SJCRH30 (cell line): ENCODE measurements at regions not wholly inside any gene's neighbourhood (a gene's known extent, or its start where the extent isn't known, plus 50 kb on each side); places are given as distances from the start of the nearest gene placed in this dataset.

Experiments
- DNase-seq, 2 experiments: peaks; one replicate each; pipeline ENCODE4 v3.0.0-alpha.2; 2015 to 2020
- H3K27ac ChIP-seq: fragments of 250-450 bp; sonication (Bioruptor Pico); 2 replicates; pipeline ENCODE4 v1.5.1; 2020; ENCODE audit warnings: mild to moderate bottlenecking, moderate library complexity
- H3K27me3 ChIP-seq: fragments of 250-450 bp; sonication (Bioruptor Pico); 2 replicates; pipeline ENCODE4 v1.5.1; 2020; ENCODE audit warnings: mild to moderate bottlenecking, moderate library complexity
- H3K36me3 ChIP-seq: fragments of 250-450 bp; sonication (Bioruptor Pico); 2 replicates; pipeline ENCODE4 v1.5.1; 2020; ENCODE audit warnings: mild to moderate bottlenecking, moderate library complexity
- H3K4me1 ChIP-seq: fragments of 250-450 bp; sonication (Bioruptor Pico); 2 replicates; pipeline ENCODE4 v1.5.1; 2020; ENCODE audit warnings: mild to moderate bottlenecking, moderate library complexity
- H3K4me3 ChIP-seq: fragments of 250-450 bp; sonication (Bioruptor Pico); 2 replicates; pipeline ENCODE4 v1.5.1; 2020; ENCODE audit warnings: mild to moderate bottlenecking, moderate library complexity
- H3K9me3 ChIP-seq: fragments of 250-450 bp; sonication (Bioruptor Pico); replicated peaks from 2 replicates; pipeline ENCODE4 v1.5.1; 2020; ENCODE audit warnings: mild to moderate bottlenecking, moderate library complexity

DNA sequence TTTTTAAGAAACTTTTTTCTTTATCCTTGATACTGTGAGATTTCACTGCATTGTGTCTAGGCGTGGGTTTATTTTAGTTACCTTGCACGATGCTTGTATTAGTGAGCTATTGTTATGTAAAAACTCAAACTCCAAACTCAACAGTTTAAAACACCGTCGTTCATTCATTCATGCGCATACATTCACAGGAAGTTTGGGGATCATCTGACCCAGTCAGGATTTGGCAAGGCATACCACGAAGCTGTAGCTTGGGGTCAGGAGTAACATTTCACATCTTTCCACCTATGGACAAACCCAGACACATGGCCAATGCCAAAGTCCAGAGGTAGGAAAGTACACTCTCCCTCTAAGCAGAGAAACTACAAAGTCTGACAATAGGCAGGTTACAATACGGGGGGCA, 324.6 kb upstream of the CHRM3 start:
- no peak for DNase-seq
- no peak overlapping the region for H3K27ac ChIP-seq
- H3K9me3 ChIP-seq = no peaks in the 10 kb centered on the region
- H3K36me3 ChIP-seq = no peaks in the 10 kb centered on the region
- no peak overlapping the region for H3K4me3 ChIP-seq
- no peaks in the 10 kb centered on the region for H3K4me1 ChIP-seq
- no peaks in the 10 kb centered on the region for H3K27me3 ChIP-seq

GRCh38 chr1:239058190-239058589, 328.2 kb upstream of the CHRM3 start:
- Histone ChIP-seq H3K4me1 (no peaks in the 10 kb centered on the region), H3K36me3 (no peaks in the 10 kb centered on the region), H3K27ac (no peak overlapping the region), H3K4me3 (no peak overlapping the region), H3K9me3 (no peaks in the 10 kb centered on the region), H3K27me3 (no peaks in the 10 kb centered on the region)
- no peak for DNase-seq

DNA sequence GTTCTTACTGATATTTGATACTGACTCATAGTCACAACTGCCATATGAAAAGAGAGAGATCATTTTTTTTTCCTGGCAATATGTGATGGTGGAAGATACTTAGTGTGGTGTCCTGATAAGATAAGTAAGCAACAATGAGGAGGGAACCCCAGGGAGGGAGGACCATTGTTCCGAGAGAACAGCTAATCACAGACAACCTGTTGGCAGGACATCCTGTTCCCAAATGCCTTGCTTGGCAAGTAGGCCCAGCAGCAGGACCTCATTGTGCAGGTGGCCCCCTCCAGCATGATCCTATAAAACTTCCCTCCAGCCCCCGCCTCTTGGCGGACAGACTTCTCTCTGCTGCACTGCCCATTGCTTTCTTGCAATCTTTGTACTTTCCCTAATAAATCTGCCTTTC, 329.4 kb upstream of the CHRM3 start:
- Histone ChIP-seq H3K9me3 (no peaks in the 10 kb centered on the region), H3K4me3 (no peak overlapping the region), H3K4me1 (no peaks in the 10 kb centered on the region), H3K36me3 (no peaks in the 10 kb centered on the region), H3K27me3 (no peaks in the 10 kb centered on the region), H3K27ac (no peak overlapping the region)
- DNase-seq = no peak

DNA sequence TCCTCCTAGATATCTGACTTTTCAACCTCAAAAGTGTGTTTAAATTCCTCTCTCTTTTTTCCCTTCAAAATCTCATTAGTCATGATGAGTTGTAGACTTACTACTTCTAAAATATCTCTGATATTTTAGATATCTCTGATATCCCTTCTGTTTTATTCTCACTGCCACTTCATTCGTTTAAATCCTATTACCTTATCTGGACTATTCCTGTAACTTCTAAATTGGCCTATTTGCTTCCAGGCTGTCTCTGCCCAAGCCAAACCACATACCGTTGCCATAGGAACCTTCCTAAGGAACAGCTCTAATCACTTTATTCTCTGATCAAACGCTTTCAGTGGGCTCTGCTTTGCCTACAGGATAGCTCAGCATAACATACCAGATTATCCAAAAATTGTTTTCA, 333.1 kb upstream of the CHRM3 start:
- Histone ChIP-seq H3K9me3 (no peaks in the 10 kb centered on the region), H3K27ac (no peak overlapping the region), H3K4me3 (no peak overlapping the region), H3K36me3 (no peaks in the 10 kb centered on the region), H3K27me3 (no peaks in the 10 kb centered on the region), H3K4me1 (no peaks in the 10 kb centered on the region)
- no peak for DNase-seq

GRCh38 chr1:239049571-239049970, 336.8 kb upstream of the CHRM3 start:
- no peak overlapping the region for H3K4me3 ChIP-seq
- no peak for DNase-seq

DNA sequence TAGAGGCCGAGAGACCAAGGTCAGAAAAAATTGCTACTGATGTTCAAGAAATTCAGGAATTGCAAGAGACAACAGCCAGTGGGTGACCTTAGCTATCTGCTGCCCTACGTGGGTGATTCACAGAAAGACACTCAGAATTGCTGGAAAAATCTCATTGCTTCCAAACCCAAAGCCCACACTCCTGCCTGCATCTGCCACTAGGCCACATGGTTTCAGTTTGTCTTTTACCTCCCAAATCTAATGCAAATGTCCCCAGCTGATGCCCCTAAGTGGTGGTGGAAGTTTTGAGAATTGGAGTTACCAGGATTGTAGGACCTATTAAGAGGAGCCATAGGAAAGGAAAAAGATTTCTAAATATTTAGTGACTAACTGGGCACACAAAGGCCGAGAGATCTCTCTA, 341.5 kb upstream of the CHRM3 start:
- no peak overlapping the region for H3K27ac ChIP-seq
- H3K36me3 ChIP-seq = no peaks in the 10 kb centered on the region
- H3K4me3 ChIP-seq = no peak overlapping the region
- H3K9me3 ChIP-seq = no peaks in the 10 kb centered on the region
- DNase-seq = no peak
- no peaks in the 10 kb centered on the region for H3K4me1 ChIP-seq
- no peaks in the 10 kb centered on the region for H3K27me3 ChIP-seq

More at GRCh38 chr1:239049571-239049970, 336.8 kb upstream of the CHRM3 start:
- H3K4me1 ChIP-seq = no peaks in the 10 kb centered on the region
- no peaks in the 10 kb centered on the region for H3K27me3 ChIP-seq
- no peaks in the 10 kb centered on the region for H3K36me3 ChIP-seq
- H3K27ac ChIP-seq = no peak overlapping the region
- H3K9me3 ChIP-seq = no peaks in the 10 kb centered on the region

DNA sequence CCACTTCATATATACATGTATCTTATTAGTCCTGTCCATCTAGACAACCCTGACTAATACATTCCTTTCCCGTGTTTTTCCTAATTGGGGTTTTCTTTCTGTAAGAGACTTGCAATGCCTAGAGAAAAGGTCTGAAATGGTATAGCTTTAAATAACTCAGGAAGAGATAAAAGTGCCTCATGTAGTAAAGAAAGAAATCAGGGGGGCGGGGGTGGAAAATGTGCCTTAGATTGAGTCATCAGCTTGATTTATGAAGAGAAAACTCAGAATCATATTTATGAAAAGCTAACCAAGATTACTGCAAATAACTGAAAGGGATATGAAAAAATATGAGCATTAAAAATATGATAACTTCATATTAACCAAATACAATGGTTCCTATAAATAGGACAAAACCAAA, 345.8 kb upstream of the CHRM3 start:
- H3K27me3 ChIP-seq = no peaks in the 10 kb centered on the region
- DNase-seq = no peak
- no peaks in the 10 kb centered on the region for H3K4me1 ChIP-seq
- H3K36me3 ChIP-seq = no peaks in the 10 kb centered on the region
- no peaks in the 10 kb centered on the region for H3K9me3 ChIP-seq
- H3K4me3 ChIP-seq = no peak overlapping the region
- no peak overlapping the region for H3K27ac ChIP-seq

- Histone ChIP-seq H3K36me3 (no peaks in the 10 kb centered on the region), H3K27ac (no peak overlapping the region), H3K4me3 (no peak overlapping the region), H3K27me3 (no peaks in the 10 kb centered on the region), H3K9me3 (no peaks in the 10 kb centered on the region), H3K4me1 (no peaks in the 10 kb centered on the region)
- DNase-seq = no peak
Measured at GRCh38 chr1:239031310-239031709, 355.1 kb upstream of the CHRM3 start.

GRCh38 chr1:239025997-239026694, 360.2 kb upstream of the CHRM3 start:
- Histone ChIP-seq H3K9me3 (no peaks in the 10 kb centered on the region), H3K4me1 (no peaks in the 10 kb centered on the region), H3K36me3 (no peaks in the 10 kb centered on the region), H3K27me3 (no peaks in the 10 kb centered on the region), H3K4me3 (no peak overlapping the region), H3K27ac (no peak overlapping the region)
- no peak for DNase-seq

GRCh38 chr1:239025223-239025622, 361.1 kb upstream of the CHRM3 start:
- H3K27ac ChIP-seq = no peak overlapping the region
- H3K9me3 ChIP-seq = no peaks in the 10 kb centered on the region
- no peak for DNase-seq
- H3K4me3 ChIP-seq = no peak overlapping the region
- no peaks in the 10 kb centered on the region for H3K36me3 ChIP-seq
- no peaks in the 10 kb centered on the region for H3K27me3 ChIP-seq
- no peaks in the 10 kb centered on the region for H3K4me1 ChIP-seq

DNA sequence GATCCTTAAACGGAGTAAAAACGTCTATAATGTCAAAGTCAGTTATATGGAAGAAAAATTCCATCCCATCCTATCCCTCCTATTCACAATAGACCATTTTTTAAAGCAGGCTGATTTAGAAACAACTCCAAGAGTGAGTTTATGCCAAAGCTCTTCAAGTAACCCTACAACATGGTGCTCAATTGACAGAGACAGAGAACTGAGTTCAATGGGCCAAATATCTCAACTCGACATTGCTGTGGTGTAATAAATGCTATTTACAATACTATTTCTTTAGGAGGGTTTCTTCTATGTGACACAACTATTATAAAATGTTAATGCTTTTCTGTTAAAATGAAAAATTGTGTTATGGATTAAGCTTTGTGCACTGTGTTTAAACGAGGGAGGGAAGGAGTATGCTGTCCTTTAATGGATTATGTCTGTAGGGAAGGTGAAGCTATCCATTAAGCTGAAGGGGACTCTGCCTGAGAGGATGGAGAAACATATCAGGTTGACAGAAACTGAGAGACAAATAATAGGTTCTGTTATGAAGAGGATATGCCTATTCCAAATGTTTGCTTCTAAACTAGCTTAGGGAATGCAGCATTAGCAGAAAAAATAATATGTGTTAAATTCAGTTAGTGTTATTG, 362.5 kb upstream of the CHRM3 start:
- Histone ChIP-seq H3K36me3 (no peaks in the 10 kb centered on the region), H3K4me3 (no peak overlapping the region), H3K4me1 (no peaks in the 10 kb centered on the region), H3K9me3 (no peaks in the 10 kb centered on the region), H3K27me3 (no peaks in the 10 kb centered on the region), H3K27ac (no peak overlapping the region)
- no peak for DNase-seq

DNA sequence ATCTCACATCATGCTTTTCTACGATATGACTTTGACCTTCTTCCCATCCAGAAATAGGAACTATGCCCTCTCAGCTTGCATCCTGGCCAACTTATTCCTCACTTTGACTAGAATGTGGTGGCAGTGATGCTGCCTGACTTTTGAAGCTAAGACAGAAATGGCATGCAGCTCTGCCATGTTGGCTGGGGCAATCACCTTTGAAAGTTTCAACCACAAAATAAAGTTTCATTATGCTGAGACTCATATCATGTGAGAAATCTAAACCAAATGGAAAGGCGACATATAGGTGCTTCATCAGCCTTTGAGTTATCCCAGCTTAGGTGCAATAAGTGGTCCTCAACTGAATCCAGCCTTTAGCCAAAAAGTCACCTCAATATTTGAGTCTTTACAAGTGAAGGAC, 370.0 kb upstream of the CHRM3 start:
- Histone ChIP-seq H3K4me3 (no peak overlapping the region), H3K36me3 (no peaks in the 10 kb centered on the region), H3K9me3 (no peaks in the 10 kb centered on the region), H3K4me1 (no peaks in the 10 kb centered on the region), H3K27me3 (no peaks in the 10 kb centered on the region), H3K27ac (no peak overlapping the region)
- no peak for DNase-seq

DNA sequence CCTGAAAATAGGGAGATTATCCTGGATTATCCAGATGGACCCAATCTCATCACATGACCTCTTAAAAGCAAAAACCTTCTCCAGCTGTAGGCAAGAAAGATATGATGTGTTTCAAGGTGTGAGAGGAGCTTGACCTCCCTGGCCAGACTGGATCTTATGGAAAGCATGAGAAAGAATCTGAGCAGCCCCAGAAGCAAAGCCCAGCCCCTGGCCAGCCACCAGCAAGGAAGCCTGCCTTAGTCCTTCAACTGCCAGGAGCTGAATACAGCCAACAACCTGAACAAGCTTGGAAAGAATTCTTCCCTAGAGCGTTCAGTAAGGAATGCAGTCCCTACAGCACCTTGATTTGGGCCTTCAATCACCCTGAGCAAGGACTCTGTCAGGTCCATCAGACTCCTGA, 375.0 kb upstream of the CHRM3 start:
- Histone ChIP-seq H3K4me3 (no peak overlapping the region), H3K9me3 (no peaks in the 10 kb centered on the region), H3K4me1 (no peaks in the 10 kb centered on the region), H3K27ac (no peak overlapping the region), H3K36me3 (no peaks in the 10 kb centered on the region), H3K27me3 (no peaks in the 10 kb centered on the region)
- no peak for DNase-seq

DNA sequence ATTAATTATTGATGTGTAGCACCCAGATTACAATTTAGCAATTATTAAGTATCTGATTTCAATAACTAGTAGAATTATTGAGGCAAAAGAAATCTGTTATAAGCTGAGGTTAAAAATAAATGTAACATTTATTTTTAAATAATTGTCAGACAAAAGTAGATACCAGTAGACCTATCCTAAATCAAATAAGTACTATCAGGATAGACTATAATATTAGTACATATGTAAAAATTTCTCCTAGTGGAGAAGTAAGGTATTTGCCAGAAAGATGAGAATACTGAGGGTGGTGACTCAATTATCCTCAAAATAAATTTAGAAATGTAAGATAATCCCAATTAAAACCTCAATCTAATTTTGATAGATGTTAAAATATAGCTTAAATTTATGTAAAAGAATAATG, 377.8 kb upstream of the CHRM3 start:
- H3K27me3 ChIP-seq = no peaks in the 10 kb centered on the region
- H3K27ac ChIP-seq = no peak overlapping the region
- no peak for DNase-seq
- no peaks in the 10 kb centered on the region for H3K36me3 ChIP-seq
- H3K4me3 ChIP-seq = no peak overlapping the region
- H3K9me3 ChIP-seq = no peaks in the 10 kb centered on the region
- no peaks in the 10 kb centered on the region for H3K4me1 ChIP-seq

DNA sequence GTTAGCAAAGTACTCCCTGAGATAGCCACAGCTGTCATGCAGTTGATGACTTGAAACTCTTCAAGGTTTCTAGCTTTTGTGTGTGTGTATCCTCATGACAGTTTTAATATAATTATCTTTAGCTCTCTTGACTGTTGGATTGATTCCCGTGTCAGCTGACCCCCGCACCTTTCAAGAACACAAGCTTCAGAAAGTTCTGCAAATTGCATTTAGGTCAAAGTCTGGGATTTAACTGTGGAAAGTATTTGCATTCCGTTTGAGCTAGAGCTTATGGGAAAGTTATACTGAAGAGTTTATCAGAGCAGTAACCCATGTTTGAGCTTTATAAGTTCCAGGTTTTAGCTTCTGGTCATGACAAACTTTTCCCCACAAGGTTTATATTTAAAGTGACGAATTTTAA, 380.1 kb upstream of the CHRM3 start:
- Histone ChIP-seq H3K9me3 (no peaks in the 10 kb centered on the region), H3K4me3 (no peak overlapping the region), H3K36me3 (no peaks in the 10 kb centered on the region)

DNA sequence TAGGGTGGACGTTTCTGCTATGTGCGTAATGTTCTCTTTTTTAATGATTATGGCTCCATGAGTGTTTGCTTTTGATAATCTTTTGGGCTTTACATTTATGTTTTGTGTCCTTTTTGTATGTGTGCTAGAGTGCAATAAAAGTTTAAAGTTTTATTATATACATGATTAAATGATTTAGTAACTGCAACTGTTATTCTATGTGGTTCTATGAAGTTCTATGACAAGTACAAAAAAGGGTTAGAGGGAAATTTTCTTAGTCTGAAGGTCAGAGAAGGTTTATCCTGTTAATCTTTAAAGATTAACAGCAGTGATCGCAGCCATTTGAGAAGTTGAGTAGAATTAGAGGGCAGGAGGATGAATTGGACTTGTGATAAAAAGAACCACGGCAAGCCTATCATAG, 386.4 kb upstream of the CHRM3 start:
- Histone ChIP-seq H3K4me3 (no peak overlapping the region), H3K4me1 (no peaks in the 10 kb centered on the region), H3K9me3 (no peaks in the 10 kb centered on the region), H3K27me3 (no peaks in the 10 kb centered on the region), H3K36me3 (no peaks in the 10 kb centered on the region), H3K27ac (no peak overlapping the region)
- no peak for DNase-seq

More for the DNA sequence above, 380.1 kb upstream of the CHRM3 start:
- no peaks in the 10 kb centered on the region for H3K4me1 ChIP-seq
- no peak for DNase-seq
- no peaks in the 10 kb centered on the region for H3K27me3 ChIP-seq
- no peak overlapping the region for H3K27ac ChIP-seq
